Prostate gland (tissue), 2 donors: ENCODE measurements at regions not wholly inside any gene's neighbourhood (a gene's known extent, or its start where the extent isn't known, plus 50 kb on each side); places are given as distances from the start of the nearest gene placed in this dataset.

Experiments used
- CTCF ChIP-seq, 4 experiments: fragments of 200-600 bp in 2 of 4; fragments of 450-650 bp in 2 of 4; sonication (generic) in 2 of 4; IDR thresholded peaks; 1 replicate in 3 of 4; 2 replicates in 1 of 4; pipeline ENCODE4 v1.5.1; 2016 to 2019; ENCODE audit warnings: antibody characterized with exemption in 4 of 4, mild to moderate bottlenecking in 2 of 4, moderate library complexity in 2 of 4
- POLR2A ChIP-seq: fragments of 450-650 bp; IDR thresholded peaks from one replicate; pipeline ENCODE4 v1.6.1; 2016; ENCODE audit warnings: antibody characterized with exemption, mild to moderate bottlenecking
- POLR2AphosphoS5 ChIP-seq: sonication (generic); formaldehyde crosslinking; IDR thresholded peaks from one replicate; pipeline ENCODE4 v1.6.1; 2017; ENCODE audit warnings: antibody characterized with exemption

DNA sequence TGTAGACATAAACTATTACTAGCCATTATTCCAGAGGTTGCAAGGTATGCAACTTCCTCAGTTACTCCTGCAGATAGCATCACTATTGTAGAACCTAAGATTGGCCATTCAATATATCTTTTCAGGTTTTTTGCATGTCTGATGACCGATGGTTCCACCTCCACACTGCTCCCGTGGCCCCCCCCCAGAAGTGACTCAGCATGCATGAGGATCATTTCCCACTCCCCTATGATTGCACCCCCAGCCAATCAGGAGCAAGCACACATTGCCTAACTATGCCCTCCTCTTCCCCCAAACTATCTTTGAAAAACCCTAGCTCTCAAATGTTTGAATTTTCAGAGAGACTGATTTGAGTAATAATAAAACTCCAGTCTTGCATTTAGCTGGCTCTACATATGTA is 601.4 kb upstream of the TLE4 start:
- TF ChIP-seq CTCF (IDR thresholded peaks at IDR 0.05) (no peak), POLR2AphosphoS5 (no peak), POLR2A (no peak)
